GM19324 (cell line): ENCODE measurements at regions not wholly inside any gene's neighbourhood (a gene's known extent, or its start where the extent isn't known, plus 50 kb on each side); places are given as distances from the start of the nearest gene placed in this dataset.

Source experiments
- ATAC-seq: cut with Tn5 transposase; IDR thresholded peaks from one replicate; pipeline ENCODE4 v1.9.1; 2021; ENCODE audit warnings: mild to moderate bottlenecking, moderate library complexity; ENCODE audit not compliant: unreplicated experiment, low FRiP score

GRCh38 chr14:30291216-30291615 lies 267.7 kb upstream of the G2E3 start:
- ATAC-seq: no peak

- ATAC-seq: no peak
Measured at GRCh38 chr14:30292541-30292940, 266.4 kb upstream of the G2E3 start.

- no peak for ATAC-seq
Measured at GRCh38 chr14:30295980-30296379, 263.0 kb upstream of the G2E3 start.

DNA sequence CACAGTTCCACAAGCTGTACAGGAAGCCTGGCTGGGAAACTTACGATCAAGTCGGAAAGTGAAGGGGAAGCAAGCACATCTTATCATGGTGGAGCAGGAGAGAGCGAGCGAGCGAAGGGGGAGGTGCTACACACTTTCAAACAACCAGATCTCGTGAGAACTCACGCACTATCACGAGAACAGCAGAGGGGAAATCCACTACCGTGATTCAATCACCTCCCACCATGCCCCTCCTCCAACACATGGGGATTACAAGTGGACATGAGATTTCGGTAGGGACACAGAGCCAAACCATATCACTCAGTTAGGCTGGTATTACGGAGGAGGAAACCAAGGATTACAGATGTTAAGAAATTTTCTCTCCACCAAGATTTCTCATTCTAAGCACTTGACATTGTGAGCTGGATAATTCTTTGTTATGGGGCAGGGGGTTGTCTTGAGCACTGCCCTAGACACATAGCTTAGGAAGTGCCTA lies 262.0 kb upstream of the G2E3 start:
- no peak for ATAC-seq

GRCh38 chr14:30297876-30298795 lies 260.8 kb upstream of the G2E3 start:
- ATAC-seq: no peak

- no peak for ATAC-seq
Measured at GRCh38 chr14:30299915-30300314, 259.0 kb upstream of the G2E3 start.

- no peak for ATAC-seq
Measured at GRCh38 chr14:30303350-30303749, 255.6 kb upstream of the G2E3 start.

DNA sequence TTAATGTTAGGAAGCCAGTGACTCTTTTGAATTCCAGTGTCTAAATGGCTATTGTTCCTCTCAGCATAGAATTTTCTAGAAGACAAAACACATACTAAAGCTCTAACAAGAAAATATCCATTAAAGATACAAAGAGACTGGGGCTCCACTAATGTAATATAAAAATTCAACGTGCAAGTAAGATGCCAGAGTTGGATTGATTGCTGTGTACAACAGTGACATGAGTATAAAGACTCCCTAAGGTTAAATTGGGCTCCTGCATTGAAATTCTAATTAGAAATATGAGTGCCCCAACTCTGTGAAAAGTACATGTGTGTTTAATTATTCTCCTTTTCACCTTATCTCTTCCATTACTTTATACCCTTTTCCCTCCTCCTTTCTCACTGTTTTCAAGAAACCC lies 253.6 kb upstream of the G2E3 start:
- ATAC-seq: no peak

GRCh38 chr14:30309405-30309804 lies 249.6 kb upstream of the G2E3 start:
- no peak for ATAC-seq

DNA sequence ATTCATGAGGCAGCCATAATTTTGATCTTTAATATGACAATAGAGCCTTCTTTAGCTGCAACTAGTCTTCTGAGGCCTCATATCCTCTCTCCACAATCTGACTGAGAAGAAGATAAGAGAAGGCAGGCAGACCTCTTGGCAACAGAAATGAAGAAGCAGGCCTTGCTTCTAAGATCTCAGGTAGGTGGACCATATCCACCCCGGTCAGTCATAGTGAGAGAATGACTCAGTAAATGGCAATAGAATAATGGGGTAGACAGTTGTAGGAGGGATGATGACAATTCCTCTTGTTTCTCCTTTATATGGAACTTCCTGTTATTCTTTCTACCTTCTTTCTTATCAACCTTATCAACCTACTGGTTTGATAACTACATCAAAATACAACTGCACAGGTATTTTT lies 246.7 kb upstream of the G2E3 start:
- ATAC-seq: no peak

- ATAC-seq: no peak
Measured at GRCh38 chr14:30317729-30318128, 241.2 kb upstream of the G2E3 start.

DNA sequence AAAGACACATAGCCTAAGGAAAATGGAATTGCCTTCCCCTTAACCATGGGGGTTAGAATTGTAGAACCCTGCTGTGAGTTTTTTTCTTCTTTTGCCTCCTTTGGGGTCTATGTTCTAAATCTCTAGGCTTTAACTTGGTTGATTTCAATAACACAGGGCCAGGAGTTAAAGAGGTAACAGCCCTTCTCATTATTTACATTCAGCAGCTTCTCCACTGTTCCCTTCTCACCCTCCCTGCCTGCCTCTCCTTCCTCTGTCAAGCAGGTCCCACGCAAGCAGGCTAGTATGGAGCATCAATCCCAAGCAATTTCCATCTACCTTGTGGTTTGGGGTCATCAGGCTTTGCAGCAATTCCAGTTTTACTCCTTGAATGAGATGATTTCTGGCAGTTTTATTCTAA lies 236.1 kb upstream of the G2E3 start:
- no peak for ATAC-seq

- ATAC-seq: no peak
Measured at GRCh38 chr14:30330033-30330432, 228.9 kb upstream of the G2E3 start.

- no peak for ATAC-seq
Measured at GRCh38 chr14:30330445-30330844, 228.5 kb upstream of the G2E3 start.

- ATAC-seq: no peak
Measured at GRCh38 chr14:30331030-30331429, 227.9 kb upstream of the G2E3 start.

DNA sequence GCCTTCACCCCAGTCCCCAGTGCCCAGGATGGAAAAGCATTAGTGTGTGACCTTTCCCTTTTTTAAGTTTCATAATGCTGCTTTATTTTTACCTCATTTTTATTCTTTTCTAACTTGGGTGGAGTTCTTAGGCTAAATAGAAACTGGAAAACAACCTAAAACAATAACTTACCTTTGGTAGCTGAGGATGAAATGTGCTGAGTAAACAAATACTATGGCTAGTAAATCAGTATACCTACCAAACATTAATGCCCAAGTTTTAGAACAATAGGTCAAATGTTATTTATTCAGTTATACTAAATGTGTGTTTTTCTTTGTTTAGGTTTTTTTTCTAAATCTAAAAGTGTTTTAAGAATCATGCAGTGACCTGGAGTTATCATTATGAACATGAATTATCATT lies 226.6 kb upstream of the G2E3 start:
- no peak for ATAC-seq

DNA sequence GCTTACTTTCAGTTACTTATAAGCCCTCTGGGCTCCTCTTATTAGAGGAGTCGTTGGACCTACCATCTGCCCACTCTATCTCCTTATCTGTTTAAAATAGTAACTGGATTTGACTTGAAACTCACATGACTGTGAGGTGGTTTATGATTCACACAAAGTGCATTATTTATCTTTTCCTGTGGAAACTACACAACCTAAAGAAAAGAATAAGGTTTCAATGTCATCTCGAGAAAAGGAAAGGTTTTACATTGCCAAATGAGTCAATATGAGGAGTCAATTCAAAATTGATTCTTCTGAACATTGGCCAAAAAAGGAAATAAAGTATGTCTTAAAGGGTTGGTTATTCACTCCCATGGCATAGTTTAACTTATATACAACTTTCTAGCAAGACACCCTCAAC lies 225.0 kb upstream of the G2E3 start:
- ATAC-seq: no peak

GRCh38 chr14:30337456-30337855 lies 221.5 kb upstream of the G2E3 start:
- no peak for ATAC-seq

- no peak for ATAC-seq
Measured at GRCh38 chr14:30339311-30339901, 219.6 kb upstream of the G2E3 start.

DNA sequence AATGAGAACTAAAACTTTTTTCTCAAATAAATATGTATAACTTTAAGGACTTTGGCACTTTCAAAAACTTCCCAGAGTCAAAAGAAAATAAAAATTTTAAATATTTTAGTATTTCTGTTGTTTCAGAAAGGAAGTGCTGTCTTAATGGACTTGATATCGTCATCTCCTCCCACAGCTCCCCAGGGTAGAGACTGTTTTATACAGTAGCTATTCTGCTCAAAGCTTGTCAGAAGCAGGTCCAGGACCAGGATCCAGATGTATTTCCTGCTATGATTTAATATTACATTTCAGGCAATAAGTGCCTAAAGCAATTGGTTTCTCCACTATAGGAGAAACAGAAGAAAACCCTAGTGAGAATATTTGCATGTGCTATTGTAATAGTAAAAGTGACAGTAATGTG lies 218.5 kb upstream of the G2E3 start:
- ATAC-seq: no peak

DNA sequence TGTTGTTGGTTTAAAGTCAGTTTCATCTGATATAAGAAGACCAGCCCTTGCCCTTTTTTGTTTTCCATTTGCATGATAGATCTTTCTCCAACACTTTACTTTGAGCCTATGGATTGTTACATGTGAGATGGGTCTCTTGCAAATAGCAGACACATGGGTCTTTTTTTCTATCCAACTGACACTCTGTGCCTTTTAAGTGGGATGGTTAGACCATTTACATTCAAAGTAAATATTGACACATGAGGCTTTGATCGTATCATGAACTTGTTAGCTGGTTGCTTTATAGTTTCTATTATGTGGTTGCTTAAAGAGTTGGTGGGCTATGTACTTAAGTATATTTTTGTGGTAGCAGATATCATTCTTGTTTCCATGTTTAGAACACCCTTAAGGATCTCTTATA lies 213.4 kb upstream of the G2E3 start:
- ATAC-seq: no peak

GRCh38 chr14:30348445-30348844 lies 210.5 kb upstream of the G2E3 start:
- no peak for ATAC-seq
